ENCODE measurements at regions not wholly inside any gene's neighbourhood (a gene's known extent, or its start where the extent isn't known, plus 50 kb on each side); places are given as distances from the start of the nearest gene placed in this dataset.

DNA sequence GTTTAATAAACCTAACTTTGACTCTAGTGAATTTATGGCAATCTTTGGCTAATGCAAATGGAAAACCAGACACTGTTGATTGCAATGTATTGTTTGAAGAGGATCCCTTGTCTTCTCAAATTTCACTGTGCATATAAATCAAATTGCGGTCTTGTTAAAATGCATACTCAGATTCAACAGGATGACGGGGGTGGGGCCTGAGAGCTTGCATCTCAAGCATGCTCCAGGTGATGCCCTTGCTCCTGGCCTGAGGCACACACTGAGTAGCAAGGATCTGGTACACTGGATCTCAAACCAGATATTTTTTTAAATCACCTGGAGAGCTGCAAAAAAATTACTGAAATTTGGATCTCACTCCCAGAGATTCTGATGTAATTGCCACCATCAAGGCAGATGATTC, 463.7 kb downstream of the DNAH5 start:
- WGBS, result 76% methylated on average over 2 of the region's 2 CpGs
- intact Hi-C loops (cut with DNase I), result no loop called here

DNA sequence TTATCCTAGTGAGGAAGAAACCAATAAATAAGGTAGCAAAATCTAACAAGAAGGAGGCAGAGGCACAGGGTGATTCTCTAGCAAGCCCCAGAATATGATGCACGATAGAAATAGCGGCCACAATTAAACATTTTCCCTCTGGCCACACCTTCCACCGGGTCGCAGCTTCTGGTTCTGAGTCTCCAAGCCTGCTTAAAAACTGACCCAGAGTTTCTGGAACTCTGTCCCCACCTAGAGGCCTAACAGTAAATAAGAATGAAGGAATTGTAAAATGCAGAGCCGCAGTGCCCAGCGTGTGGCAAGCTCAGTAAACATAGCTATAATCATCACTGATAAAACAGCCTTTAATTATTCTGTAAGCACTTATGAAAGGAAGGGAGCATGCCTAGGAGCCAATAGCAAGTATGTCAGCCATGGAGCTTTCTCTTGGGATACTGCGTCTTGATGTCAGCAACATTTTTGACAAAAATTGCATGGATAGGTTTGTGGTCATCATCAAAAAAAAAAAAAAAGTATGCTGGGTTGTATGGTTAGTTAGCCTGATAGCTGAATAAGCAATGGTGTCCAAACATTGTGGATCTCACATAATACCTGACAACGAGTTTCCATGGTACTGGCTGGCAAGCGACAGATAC, 465.5 kb downstream of the DNAH5 start:
- no peak overlapping the region for H3K27ac ChIP-seq (replicated peaks in 1 of 4)
- intact Hi-C loops (cut with DNase I), result no loop called here
- H3K36me3 ChIP-seq, result no peaks in the 10 kb centered on the region
- TF ChIP-seq EP300 (IDR thresholded peaks at IDR 0.05) (no peak), POLR2AphosphoS5 (IDR thresholded peaks at IDR 0.05) (no peak)
- TF ChIP-seq, protein P1, sequence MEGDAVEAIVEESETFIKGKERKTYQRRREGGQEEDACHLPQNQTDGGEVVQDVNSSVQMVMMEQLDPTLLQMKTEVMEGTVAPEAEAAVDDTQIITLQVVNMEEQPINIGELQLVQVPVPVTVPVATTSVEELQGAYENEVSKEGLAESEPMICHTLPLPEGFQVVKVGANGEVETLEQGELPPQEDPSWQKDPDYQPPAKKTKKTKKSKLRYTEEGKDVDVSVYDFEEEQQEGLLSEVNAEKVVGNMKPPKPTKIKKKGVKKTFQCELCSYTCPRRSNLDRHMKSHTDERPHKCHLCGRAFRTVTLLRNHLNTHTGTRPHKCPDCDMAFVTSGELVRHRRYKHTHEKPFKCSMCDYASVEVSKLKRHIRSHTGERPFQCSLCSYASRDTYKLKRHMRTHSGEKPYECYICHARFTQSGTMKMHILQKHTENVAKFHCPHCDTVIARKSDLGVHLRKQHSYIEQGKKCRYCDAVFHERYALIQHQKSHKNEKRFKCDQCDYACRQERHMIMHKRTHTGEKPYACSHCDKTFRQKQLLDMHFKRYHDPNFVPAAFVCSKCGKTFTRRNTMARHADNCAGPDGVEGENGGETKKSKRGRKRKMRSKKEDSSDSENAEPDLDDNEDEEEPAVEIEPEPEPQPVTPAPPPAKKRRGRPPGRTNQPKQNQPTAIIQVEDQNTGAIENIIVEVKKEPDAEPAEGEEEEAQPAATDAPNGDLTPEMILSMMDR (IDR thresholded peaks at IDR 0.05), result peak in 1 of 3 experiments; percentile 40
- H3K9me3 ChIP-seq, result no peaks in the 10 kb centered on the region
- no peak overlapping the region for H3K4me3 ChIP-seq
- whole genome bisulfite sequencing, result 32% methylated on average over 9 of the region's 9 CpGs
- peaks cover 0 to 12% (median 0%) of the 10 kb centered on the region in 4 donors for H3K27me3 ChIP-seq
- no peaks in the 10 kb centered on the region for H3K4me1 ChIP-seq
- DNase-seq (ENCODE audit: extremely low spot score), result no peak

More for the DNA sequence above, 463.7 kb downstream of the DNAH5 start:
- Histone ChIP-seq H3K9me3 (no peaks in the 10 kb centered on the region), H3K27me3 (peaks cover 0 to 7% (median 0%) of the 10 kb centered on the region in 4 donors), H3K27ac (replicated peaks in 1 of 4) (no peak overlapping the region), H3K36me3 (no peaks in the 10 kb centered on the region), H3K4me3 (no peak overlapping the region), H3K4me1 (no peaks in the 10 kb centered on the region)
- no peak for DNase-seq (ENCODE audit: extremely low spot score)
- TF ChIP-seq POLR2A (IDR thresholded peaks at IDR 0.05; ENCODE audit: low read depth) (no peak), EP300 (IDR thresholded peaks at IDR 0.05) (no peak), POLR2AphosphoS5 (IDR thresholded peaks at IDR 0.05) (no peak)

DNA sequence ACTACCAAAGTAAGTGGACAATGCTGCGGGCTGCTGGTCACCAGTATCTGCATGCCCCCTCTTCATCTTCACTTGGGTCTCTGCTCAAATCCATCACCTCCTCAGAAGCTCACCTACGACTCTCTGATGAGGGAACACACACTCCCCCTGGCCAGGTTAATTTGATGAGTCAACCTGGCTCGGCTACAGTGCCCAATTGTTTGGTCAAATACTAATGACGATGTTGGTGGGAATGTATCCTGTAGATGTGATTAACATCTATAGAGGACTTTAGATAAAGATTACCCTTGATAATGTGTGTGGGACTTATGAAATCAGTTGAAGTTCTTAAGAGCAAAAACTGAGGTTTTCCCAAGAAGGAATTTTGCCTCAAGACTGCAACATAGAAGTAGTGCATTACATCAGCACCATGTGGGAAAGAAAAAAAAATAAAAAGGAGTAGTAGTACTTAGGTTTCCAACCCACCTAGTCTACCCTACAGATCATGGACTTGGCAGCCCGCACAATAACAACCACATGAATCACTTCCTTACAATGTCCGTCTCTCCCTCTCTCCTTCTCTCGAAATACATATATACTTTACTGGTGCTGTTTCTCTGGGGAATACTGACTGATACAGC, 467.3 kb downstream of the DNAH5 start:
- H3K4me3 ChIP-seq, result no peak overlapping the region
- H3K27me3 ChIP-seq, result peaks cover 0 to 12% (median 0%) of the 10 kb centered on the region in 4 donors
- no peaks in the 10 kb centered on the region for H3K36me3 ChIP-seq
- no peak for TF ChIP-seq POLR2AphosphoS5 (IDR thresholded peaks at IDR 0.05)
- no peak for TF ChIP-seq POLR2A (IDR thresholded peaks at IDR 0.05; ENCODE audit: low read depth)
- no peak overlapping the region for H3K27ac ChIP-seq (replicated peaks in 1 of 4)
- intact Hi-C loops (cut with DNase I), result no loop called here
- H3K9me3 ChIP-seq, result no peaks in the 10 kb centered on the region
- WGBS, result 62% methylated on average over 7 of the region's 7 CpGs
- DNase-seq (ENCODE audit: extremely low spot score), result no peak
- no peaks in the 10 kb centered on the region for H3K4me1 ChIP-seq

GRCh38 chr5:13472842-13473241, 471.6 kb downstream of the DNAH5 start:
- WGBS, result 51% methylated on average over 5 of the region's 5 CpGs
- Histone ChIP-seq H3K36me3 (no peaks in the 10 kb centered on the region), H3K4me3 (no peak overlapping the region), H3K27ac (replicated peaks in 1 of 4) (no peak overlapping the region), H3K9me3 (no peaks in the 10 kb centered on the region), H3K27me3 (peaks cover 0 to 5% (median 0%) of the 10 kb centered on the region in 4 donors), H3K4me1 (no peaks in the 10 kb centered on the region)
- TF ChIP-seq, protein P1 (IDR thresholded peaks at IDR 0.05), result no peak
- TF ChIP-seq POLR2AphosphoS5 (IDR thresholded peaks at IDR 0.05) (no peak), POLR2A (IDR thresholded peaks at IDR 0.05; ENCODE audit: low read depth) (no peak)
- no peak for DNase-seq (ENCODE audit: extremely low spot score)
- intact Hi-C loops (cut with DNase I), result no loop called here

DNA sequence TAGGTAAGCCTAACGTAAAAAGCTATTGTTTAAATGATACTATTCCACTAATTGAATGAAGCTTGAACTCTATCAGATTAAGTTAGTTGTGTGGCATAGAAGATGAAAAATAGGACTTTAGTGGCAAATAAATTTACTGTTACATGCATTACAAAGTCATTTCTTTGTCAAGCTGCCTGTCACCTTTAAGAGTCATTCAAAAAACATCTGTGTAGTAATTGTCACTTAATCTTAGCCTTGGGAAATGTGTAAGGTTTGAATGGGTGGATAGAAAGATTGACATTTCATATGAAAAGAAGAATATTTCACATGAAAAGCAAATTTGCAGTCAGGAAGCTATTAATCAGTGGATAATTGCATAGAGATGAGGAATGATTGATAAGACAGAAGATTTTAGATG, 473.5 kb downstream of the DNAH5 start:
- H3K27me3 ChIP-seq, result peaks cover 0 to 5% (median 0%) of the 10 kb centered on the region in 4 donors
- TF ChIP-seq POLR2A (IDR thresholded peaks at IDR 0.05; ENCODE audit: low read depth) (no peak), EP300 (IDR thresholded peaks at IDR 0.05) (no peak), POLR2AphosphoS5 (IDR thresholded peaks at IDR 0.05) (no peak)
- TF ChIP-seq, protein P1 (IDR thresholded peaks at IDR 0.05), result no peak
- DNase-seq (ENCODE audit: extremely low spot score), result no peak
- whole genome bisulfite sequencing, result 72% methylated on average over 1 of the region's 1 CpG
- intact Hi-C loops (cut with DNase I), result no loop called here
- H3K36me3 ChIP-seq, result no peaks in the 10 kb centered on the region
- H3K27ac ChIP-seq (replicated peaks in 1 of 4), result no peak overlapping the region
- H3K9me3 ChIP-seq, result no peaks in the 10 kb centered on the region
- no peaks in the 10 kb centered on the region for H3K4me1 ChIP-seq
- H3K4me3 ChIP-seq, result no peak overlapping the region

All from esophagus muscularis mucosa (tissue), 4 donors.